ENCODE measurements at regions not wholly inside any gene's neighbourhood (a gene's known extent, or its start where the extent isn't known, plus 50 kb on each side); places are given as distances from the start of the nearest gene placed in this dataset.
"Not testable (repeated sequence)": the region's sequence is repeated elsewhere in the genome, so short reads cannot be mapped to it uniquely, and the experiment has no call there.

GRCh38 chr6:27830212-27830599 lies 82.0 kb downstream of the OR2B2 start:
- Histone ChIP-seq H3K79me2 (peaks cover 3% of the 10 kb centered on the region), H3K4me3 (ENCODE audit: low read depth, low read length) (peak overlapping the region; percentile 31), H3K27ac (no peak overlapping the region), H3K9ac (no peak overlapping the region), H3K27me3 (ENCODE audit: control insufficient read depth, insufficient read depth, low read length) (no peaks in the 10 kb centered on the region), H3K4me2 (ENCODE audit: low read length) (no peak overlapping the region), H3K36me3 (ENCODE audit: control insufficient read depth, insufficient read depth, low read length) (no peaks in the 10 kb centered on the region), H3K4me1 (no peaks in the 10 kb centered on the region), H2AFZ (no peak overlapping the region), H3K9me3 (ENCODE audit: control insufficient read depth, low read length) (no peaks in the 10 kb centered on the region)
- TF ChIP-seq CTCF (IDR thresholded peaks at IDR 0.05), result no peak

GRCh38 chr6:27829453-27830211 lies 82.6 kb downstream of the OR2B2 start:
- Histone ChIP-seq H3K79me2 (peaks cover 3% of the 10 kb centered on the region), H3K4me1 (no peaks in the 10 kb centered on the region), H3K4me2 (ENCODE audit: low read length) (no peak overlapping the region), H3K27ac (no peak overlapping the region), H3K9ac (no peak overlapping the region), H3K27me3 (ENCODE audit: control insufficient read depth, insufficient read depth, low read length) (no peaks in the 10 kb centered on the region), H2AFZ (no peak overlapping the region), H3K36me3 (ENCODE audit: control insufficient read depth, insufficient read depth, low read length) (no peaks in the 10 kb centered on the region), H3K9me3 (ENCODE audit: control insufficient read depth, low read length) (no peaks in the 10 kb centered on the region), H3K4me3 (ENCODE audit: low read depth, low read length) (no peak overlapping the region)
- TF ChIP-seq CTCF (IDR thresholded peaks at IDR 0.05), result no peak

GRCh38 chr6:27827477-27827876 lies 84.7 kb downstream of the OR2B2 start:
- not testable (repeated sequence) for H3K27me3 ChIP-seq (ENCODE audit: control insufficient read depth, insufficient read depth, low read length); H3K9me3 ChIP-seq (ENCODE audit: control insufficient read depth, low read length); H3K4me1 ChIP-seq; H3K27ac ChIP-seq; H3K79me2 ChIP-seq; H2AFZ ChIP-seq; H3K36me3 ChIP-seq (ENCODE audit: control insufficient read depth, insufficient read depth, low read length); H3K4me3 ChIP-seq (ENCODE audit: low read depth, low read length); H3K9ac ChIP-seq; H3K4me2 ChIP-seq (ENCODE audit: low read length)

- H3K9ac ChIP-seq; H3K4me3 ChIP-seq (ENCODE audit: low read depth, low read length); H3K4me2 ChIP-seq (ENCODE audit: low read length); H3K9me3 ChIP-seq (ENCODE audit: control insufficient read depth, low read length); H3K36me3 ChIP-seq (ENCODE audit: control insufficient read depth, insufficient read depth, low read length); H3K27me3 ChIP-seq (ENCODE audit: control insufficient read depth, insufficient read depth, low read length); H3K4me1 ChIP-seq; H3K27ac ChIP-seq; H2AFZ ChIP-seq; H3K79me2 ChIP-seq: not testable (repeated sequence)
These were observed 85.6 kb downstream of the OR2B2 start for GRCh38 chr6:27826612-27826985.

- not testable (repeated sequence) for H3K4me3 ChIP-seq (ENCODE audit: low read depth, low read length); H3K36me3 ChIP-seq (ENCODE audit: control insufficient read depth, insufficient read depth, low read length); H3K9me3 ChIP-seq (ENCODE audit: control insufficient read depth, low read length)
These were observed 86.2 kb downstream of the OR2B2 start for GRCh38 chr6:27825848-27826611.

GRCh38 chr6:27825025-27825793 lies 87.0 kb downstream of the OR2B2 start:
- H3K9me3 ChIP-seq (ENCODE audit: control insufficient read depth, low read length), result no peaks in the 10 kb centered on the region
- H3K4me2 ChIP-seq (ENCODE audit: low read length), result peak overlapping the region; percentile 86
- no peaks in the 10 kb centered on the region for H3K4me1 ChIP-seq
- no peak overlapping the region for H2AFZ ChIP-seq
- H3K36me3 ChIP-seq (ENCODE audit: control insufficient read depth, insufficient read depth, low read length), result no peaks in the 10 kb centered on the region
- no peaks in the 10 kb centered on the region for H3K79me2 ChIP-seq
- TF ChIP-seq CTCF (IDR thresholded peaks at IDR 0.05), result no peak
- H3K27ac ChIP-seq, result no peak overlapping the region
- no peak overlapping the region for H3K9ac ChIP-seq
- no peaks in the 10 kb centered on the region for H3K27me3 ChIP-seq (ENCODE audit: control insufficient read depth, insufficient read depth, low read length)
- peak overlapping the region; percentile 83 for H3K4me3 ChIP-seq (ENCODE audit: low read depth, low read length)

More at GRCh38 chr6:27825848-27826611, 86.2 kb downstream of the OR2B2 start:
- H3K9ac ChIP-seq; H2AFZ ChIP-seq; H3K79me2 ChIP-seq; H3K4me2 ChIP-seq (ENCODE audit: low read length); H3K4me1 ChIP-seq; H3K27me3 ChIP-seq (ENCODE audit: control insufficient read depth, insufficient read depth, low read length); H3K27ac ChIP-seq: not testable (repeated sequence)

GRCh38 chr6:27824211-27825024 lies 87.8 kb downstream of the OR2B2 start:
- H3K4me1 ChIP-seq; H3K36me3 ChIP-seq (ENCODE audit: control insufficient read depth, insufficient read depth, low read length); H2AFZ ChIP-seq; H3K9me3 ChIP-seq (ENCODE audit: control insufficient read depth, low read length); H3K27ac ChIP-seq; H3K79me2 ChIP-seq; H3K27me3 ChIP-seq (ENCODE audit: control insufficient read depth, insufficient read depth, low read length); H3K9ac ChIP-seq: not testable (repeated sequence)
- Histone ChIP-seq H3K4me3 (ENCODE audit: low read depth, low read length) (peak overlapping the region; percentile 83), H3K4me2 (ENCODE audit: low read length) (peak overlapping the region; percentile 86)
